Heart left ventricle (tissue), 13 donors: ENCODE measurements at regions not wholly inside any gene's neighbourhood (a gene's known extent, or its start where the extent isn't known, plus 50 kb on each side); places are given as distances from the start of the nearest gene placed in this dataset.

Source experiments
- POLR2A ChIP-seq, 2 donors: fragments of 450-650 bp; IDR thresholded peaks; one replicate each; pipeline ENCODE4 v1.6.1; 2017; ENCODE audit warnings: antibody characterized with exemption in 2 of 2, mild to moderate bottlenecking in 2 of 2, moderate library complexity in 2 of 2
- TF ChIP-seq, protein P1 (sequence below), 12 donors: fragments of 200-600 bp; sonication (generic) in 4 of 12; IDR thresholded peaks; one replicate each; pipeline versions ENCODE4 v1.5.0 to v1.8.0; 2018 to 2022; ENCODE audit warnings: antibody characterized with exemption in 12 of 12, mild to moderate bottlenecking in 5 of 12
- donor health status: ischemic (EF 13 %, LVEDD 7.1; RV severe dilation, severe dysfunction).
- donor health status: DM: no; HTN: yes; CAD: no.
- donor health status: DM: no; HTN: no; CAD: no.
- donor health status: ischemic (EF 25% LVEDD 6.9; RV normal size, moderate dysfunction).
- donor health status: ischemic (EF 25% LVEDD 5.7; RV mildly dilated, moderate dysfunction).
- donor health status: ischemic (EF 35%, LVEDD 5.7; RV mildly dilated, moderate dysfunction).
- donor health status: nonischemic (EF 11% LVEDD 7.7; RV severe dilation, severe dysfunction).
- donor health status: DM: yes; HTN: yes; CAD: no.
- donor health status: PGD.
- donor health status: ischemic (EF 29% LVEDD 5.4; RV normal size, mild dysfunction).
- donor health status: nonischemic (EF 23%, LVEDD 6.1; RV moderate dilation, normal function).

DNA sequence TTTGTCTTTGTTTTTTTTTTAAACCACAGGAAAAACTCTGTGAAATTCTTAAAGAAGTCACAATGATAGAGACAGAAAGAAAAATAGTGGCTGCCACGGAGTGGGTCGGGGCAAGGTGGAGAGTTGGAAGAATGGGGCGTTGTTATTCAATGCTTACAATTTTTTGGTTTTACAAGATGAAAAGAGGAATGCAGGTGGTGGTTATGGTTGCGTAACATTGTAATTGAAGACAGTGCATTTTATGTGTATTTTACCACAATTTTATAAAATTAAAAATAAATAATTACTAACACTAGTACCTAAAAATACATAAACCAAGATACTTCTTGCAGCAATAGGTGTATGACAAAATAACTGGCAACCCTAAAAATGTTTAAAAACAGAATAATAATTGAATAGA is 76.9 kb upstream of the VOPP1 start:
- no peak for TF ChIP-seq POLR2A (IDR thresholded peaks at IDR 0.05)
- TF ChIP-seq, protein P1, sequence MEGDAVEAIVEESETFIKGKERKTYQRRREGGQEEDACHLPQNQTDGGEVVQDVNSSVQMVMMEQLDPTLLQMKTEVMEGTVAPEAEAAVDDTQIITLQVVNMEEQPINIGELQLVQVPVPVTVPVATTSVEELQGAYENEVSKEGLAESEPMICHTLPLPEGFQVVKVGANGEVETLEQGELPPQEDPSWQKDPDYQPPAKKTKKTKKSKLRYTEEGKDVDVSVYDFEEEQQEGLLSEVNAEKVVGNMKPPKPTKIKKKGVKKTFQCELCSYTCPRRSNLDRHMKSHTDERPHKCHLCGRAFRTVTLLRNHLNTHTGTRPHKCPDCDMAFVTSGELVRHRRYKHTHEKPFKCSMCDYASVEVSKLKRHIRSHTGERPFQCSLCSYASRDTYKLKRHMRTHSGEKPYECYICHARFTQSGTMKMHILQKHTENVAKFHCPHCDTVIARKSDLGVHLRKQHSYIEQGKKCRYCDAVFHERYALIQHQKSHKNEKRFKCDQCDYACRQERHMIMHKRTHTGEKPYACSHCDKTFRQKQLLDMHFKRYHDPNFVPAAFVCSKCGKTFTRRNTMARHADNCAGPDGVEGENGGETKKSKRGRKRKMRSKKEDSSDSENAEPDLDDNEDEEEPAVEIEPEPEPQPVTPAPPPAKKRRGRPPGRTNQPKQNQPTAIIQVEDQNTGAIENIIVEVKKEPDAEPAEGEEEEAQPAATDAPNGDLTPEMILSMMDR (IDR thresholded peaks at IDR 0.05): no peak
